Epidermal melanocyte (primary cell): ENCODE measurements at regions not wholly inside any gene's neighbourhood (a gene's known extent, or its start where the extent isn't known, plus 50 kb on each side); places are given as distances from the start of the nearest gene placed in this dataset.

Source experiments
- DNase-seq: peaks from one replicate; pipeline ENCODE4 v3.0.0; 2011; ENCODE audit warnings: low spot score; ENCODE audit not compliant: insufficient read length

DNA sequence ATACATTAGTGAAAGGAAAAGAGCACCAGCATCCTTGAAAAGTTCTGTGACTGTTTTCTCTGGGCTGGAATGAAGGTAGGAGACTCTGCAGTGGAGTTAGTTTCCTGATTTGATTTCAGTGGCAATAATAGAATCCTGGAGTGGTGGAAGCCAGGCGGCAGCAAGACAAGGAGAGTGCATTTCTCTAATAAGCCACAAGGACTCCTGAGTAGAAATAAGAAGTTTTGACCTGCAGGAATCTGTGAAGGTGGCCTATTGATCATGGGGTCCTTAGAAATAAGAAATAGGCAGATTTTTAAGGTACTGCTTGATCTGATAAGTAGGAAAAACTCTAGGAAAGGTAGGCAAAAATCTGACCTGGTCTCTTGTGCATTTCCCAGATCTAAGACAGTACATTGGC lies 68.4 kb upstream of the ELOVL5 start:
- DNase-seq, result no peak

DNA sequence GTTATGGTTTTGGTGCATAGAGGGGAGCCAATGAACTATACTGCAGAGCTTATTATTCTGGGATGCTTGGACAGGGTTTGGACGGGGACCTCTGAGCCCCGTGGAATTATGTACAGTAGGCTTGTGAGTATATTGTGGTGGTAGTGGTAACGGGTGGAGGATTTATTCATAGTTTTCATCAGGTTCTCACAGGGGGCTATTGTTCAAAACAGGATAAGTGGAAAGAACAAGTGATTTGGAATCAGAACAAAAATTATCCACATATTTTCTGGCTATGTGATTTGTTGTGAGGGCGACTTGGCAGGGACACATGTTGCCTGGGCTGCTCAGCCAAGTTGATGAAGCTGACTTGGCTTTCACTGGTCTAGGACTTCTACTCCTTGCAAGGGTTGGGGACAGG lies 64.6 kb upstream of the ELOVL5 start:
- DNase-seq, result no peak

DNA sequence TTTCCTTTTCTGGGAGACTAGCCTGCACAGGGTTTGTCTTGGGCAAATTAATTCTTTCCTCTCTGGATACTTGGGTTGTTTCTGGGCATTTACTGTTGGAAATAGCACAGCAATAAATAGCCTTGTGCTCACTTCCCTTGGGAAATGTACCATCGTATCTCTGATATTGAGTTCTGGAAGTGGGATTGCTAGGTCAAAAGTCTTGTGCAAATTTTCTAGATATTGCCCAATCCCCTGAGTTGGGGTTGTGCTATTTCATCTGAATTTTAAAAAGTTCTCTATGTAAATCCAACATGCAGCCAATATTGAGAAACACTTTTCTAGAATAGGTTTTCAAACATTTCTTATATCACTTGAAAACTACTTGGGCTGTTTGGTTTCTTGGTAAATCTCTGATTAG lies 64.0 kb upstream of the ELOVL5 start:
- DNase-seq, result no peak

DNA sequence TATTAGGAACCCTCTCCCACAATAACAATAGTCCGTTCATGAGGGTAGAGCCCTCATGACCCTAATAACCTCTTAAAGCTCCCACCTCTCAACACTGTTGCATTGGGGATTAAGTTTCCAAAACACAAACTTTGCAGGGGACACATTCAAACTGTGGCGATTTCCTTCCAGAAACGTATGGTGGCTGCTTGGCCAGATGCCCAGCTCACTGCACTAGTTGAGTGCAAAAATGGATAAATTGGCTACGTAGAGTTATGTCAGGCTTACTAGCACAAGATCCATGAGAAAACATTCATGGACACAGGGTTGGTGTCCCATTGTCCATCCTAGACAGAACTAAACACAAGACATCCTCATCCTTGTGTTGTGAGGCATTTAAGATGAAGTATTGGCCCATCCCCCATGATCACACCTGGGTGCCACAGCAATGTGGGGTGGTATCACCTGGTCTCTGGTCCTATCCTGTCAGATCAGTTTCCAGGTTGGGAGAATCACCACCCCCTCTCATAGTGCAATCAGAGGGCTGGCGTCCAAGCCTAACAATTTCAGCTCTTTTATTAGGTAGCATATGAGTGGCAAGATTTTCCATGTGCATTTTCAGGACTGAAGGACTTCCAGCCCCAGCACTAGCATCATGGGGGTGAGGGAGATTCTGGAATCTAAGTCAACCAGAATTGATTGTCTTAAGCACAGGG lies 63.4 kb upstream of the ELOVL5 start:
- DNase-seq, result no peak

DNA sequence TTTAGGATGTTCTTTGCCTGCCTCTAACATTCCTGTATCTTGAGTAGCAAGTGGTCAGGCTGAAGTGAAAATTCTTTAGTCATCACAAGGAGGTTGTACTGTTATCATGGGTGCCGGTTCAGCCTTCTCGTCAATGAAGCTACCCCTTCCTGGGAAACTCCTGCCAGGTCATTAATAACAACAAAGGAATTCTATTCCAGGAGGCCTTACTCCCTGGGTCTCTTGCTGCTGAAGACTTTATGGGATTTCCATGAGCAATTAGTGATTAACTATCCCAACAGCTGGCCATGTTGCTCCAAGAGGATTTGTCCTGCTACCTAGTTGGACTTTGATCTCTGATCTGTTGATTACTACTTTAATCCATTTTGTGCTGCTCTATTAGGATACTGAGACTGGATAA lies 62.7 kb upstream of the ELOVL5 start:
- DNase-seq, result no peak

DNA sequence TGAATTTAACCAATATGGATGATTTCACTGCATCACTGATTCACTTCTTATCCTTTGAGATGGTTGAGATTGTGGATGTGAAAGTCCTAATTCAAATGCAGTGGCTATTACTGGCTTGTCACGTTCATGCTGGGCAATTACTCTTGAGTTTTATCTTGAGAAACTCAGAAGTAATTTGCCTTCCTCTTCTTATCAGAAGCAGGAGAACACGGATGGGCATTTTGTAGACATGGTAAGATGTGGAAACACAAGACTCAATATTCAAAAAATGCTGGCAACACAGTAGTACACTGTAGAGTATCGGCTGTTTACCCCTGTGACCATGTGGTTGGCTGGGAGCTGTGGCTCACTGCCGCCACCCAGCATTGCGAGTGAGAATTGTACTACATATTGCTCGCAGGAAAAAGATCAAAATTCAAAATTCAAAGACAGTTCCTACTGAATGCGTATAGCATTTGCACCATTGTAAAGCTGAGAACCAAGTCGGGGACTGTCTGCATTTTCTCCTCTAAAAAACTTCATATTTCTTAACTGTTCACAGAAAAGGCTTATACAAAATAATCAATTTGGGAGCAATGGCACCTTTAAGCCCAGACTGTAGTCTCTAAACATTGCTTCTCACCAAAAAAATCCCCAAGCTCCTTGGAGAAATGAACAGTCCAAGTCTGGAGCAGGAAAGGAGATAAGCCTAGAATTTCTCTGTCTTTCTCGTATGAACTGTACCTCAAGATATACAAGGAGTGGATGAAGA lies 61.9 kb upstream of the ELOVL5 start:
- DNase-seq, result no peak

DNA sequence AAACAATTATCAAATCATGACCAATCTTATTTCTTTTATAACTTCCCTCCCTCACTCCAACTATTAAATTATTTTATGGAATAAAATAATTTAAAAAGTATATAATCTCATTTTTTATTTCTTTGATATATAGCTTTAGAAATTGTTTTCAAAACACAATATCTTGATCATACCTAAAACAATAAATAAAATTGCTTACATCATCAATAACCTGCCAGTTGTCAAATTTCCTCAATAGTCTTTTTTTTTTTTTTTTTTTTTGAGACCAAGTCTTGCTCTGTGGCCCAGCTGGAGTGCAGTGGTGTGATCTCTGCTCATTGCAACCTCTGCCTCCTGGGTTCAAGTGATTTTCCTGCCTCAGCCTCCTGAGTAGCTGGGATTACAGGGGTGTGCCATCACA lies 60.1 kb upstream of the ELOVL5 start:
- no peak for DNase-seq

DNA sequence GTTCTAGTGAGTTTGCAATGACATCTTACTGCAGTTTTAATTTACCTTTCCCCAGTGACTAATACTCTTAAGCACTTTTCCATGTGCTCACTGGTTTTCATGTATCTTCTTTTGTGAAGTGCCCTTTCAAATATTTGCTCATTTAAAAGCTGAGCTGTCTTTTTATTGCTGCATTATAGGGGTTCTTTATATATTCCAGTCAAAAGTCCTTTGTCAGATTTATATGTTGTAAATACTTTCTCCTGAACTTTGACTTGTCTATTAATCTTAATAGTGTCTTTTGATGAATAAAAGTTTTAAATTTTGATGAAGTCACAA lies 50.2 kb upstream of the ELOVL5 start:
- no peak for DNase-seq

DNA sequence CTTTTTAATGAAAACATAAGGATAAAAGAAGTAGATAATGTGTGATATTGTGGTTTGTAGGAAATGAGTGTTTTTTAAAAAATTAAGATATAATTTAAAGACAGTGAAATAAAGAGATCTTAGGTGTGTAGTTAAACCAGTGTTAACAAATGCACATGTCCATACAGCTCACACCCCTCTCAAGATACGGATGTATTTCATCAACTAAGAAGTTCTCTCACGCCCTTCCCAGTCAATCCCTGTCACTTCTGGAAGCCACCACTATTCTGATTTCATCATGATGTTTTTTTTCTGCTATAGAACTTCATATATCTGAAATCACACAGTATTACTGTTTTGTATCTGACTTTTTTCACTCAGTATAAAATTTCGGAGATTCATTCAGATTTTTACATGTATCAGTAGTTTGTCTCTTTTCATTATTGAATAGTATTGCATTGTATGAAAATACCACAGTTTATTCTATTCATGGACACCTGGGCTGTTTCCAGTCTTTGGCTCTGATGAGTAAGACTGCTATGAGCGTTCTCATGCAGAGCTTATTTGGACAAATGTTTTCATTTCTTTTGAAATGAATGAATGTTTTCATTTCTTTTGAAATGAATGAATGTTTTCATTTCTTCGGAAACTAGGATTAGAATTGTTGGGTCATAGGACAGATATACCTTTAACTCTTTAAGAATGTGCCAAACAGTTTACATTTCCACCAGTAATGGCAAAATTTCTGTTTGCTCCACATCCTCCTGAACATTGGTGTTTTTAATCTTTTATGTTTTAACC lies 49.7 kb upstream of the ELOVL5 start:
- DNase-seq, result no peak
